ENCODE measurements at regions not wholly inside any gene's neighbourhood (a gene's known extent, or its start where the extent isn't known, plus 50 kb on each side); places are given as distances from the start of the nearest gene placed in this dataset.

- H3K9me3 Mint-ChIP-seq, result no peaks in the 10 kb centered on the region
- no peaks in the 10 kb centered on the region for H3K9me3 ChIP-seq (ENCODE audit: control insufficient read depth in 1 of 2, insufficient read depth in 1 of 2, low read length in 2 of 2)
- peaks cover 0 to 5% of the 10 kb centered on the region in 2 experiments for H3K27me3 ChIP-seq (ENCODE audit: control insufficient read depth in 1 of 2, insufficient read depth in 2 of 2, low read length in 2 of 2)
- H3K36me3 ChIP-seq (ENCODE audit: insufficient read depth, low read length), result no peaks in the 10 kb centered on the region
- DNase-seq (no peak), ATAC-seq (ENCODE audit: poor library complexity) (no peak)
- peaks cover 5% of the 10 kb centered on the region for H3K27me3 Mint-ChIP-seq
- H3K4me3 Mint-ChIP-seq, result no peak overlapping the region
- no peaks in the 10 kb centered on the region for H3K4me1 Mint-ChIP-seq (ENCODE audit: low read depth)
- ChIA-PET CTCF (no interaction called here), POLR2A (no interaction called here)
- no peak overlapping the region for H3K4me3 ChIP-seq (ENCODE audit: low read length)
- no peak overlapping the region for H3K27ac ChIP-seq (ENCODE audit: low read depth in 1 of 2, low read length in 2 of 2)
- no peaks in the 10 kb centered on the region for H3K36me3 Mint-ChIP-seq (ENCODE audit: low read depth)
- intact Hi-C loops (cut with DNase I, micrococcal nuclease), result no loop called here
- no peak overlapping the region for H3K27ac Mint-ChIP-seq
- TF ChIP-seq CTCF (IDR thresholded peaks at IDR 0.05), result no peak
- no peaks in the 10 kb centered on the region for H3K4me1 ChIP-seq (ENCODE audit: insufficient read depth, low read length)
Observed at GRCh38 chr15:39193611-39194010, 387.3 kb upstream of the THBS1 start.

- no peaks in the 10 kb centered on the region for H3K4me1 ChIP-seq (ENCODE audit: insufficient read depth, low read length)
- H3K9me3 ChIP-seq (ENCODE audit: control insufficient read depth in 1 of 2, insufficient read depth in 1 of 2, low read length in 2 of 2), result no peaks in the 10 kb centered on the region
- ATAC-seq (ENCODE audit: poor library complexity) (no peak), DNase-seq (no peak)
- no peak for TF ChIP-seq CTCF (IDR thresholded peaks at IDR 0.05)
- POLR2A ChIA-PET, result no interaction called here
- Mint-ChIP-seq H3K27me3 (peaks cover 5% of the 10 kb centered on the region), H3K4me3 (no peak overlapping the region), H3K9me3 (no peaks in the 10 kb centered on the region), H3K4me1 (ENCODE audit: low read depth) (no peaks in the 10 kb centered on the region), H3K27ac (no peak overlapping the region), H3K36me3 (ENCODE audit: low read depth) (no peaks in the 10 kb centered on the region)
- intact Hi-C loops (cut with DNase I, micrococcal nuclease), result no loop called here
- CTCF ChIA-PET, result interaction anchor here (1.1 kb wide), 1 partner anchor 10 kb away, joined by 3 read pairs; no protein-coding TSS in a partner anchor
- no peak overlapping the region for H3K4me3 ChIP-seq (ENCODE audit: low read length)
- H3K36me3 ChIP-seq (ENCODE audit: insufficient read depth, low read length), result no peaks in the 10 kb centered on the region
- H3K27ac ChIP-seq (ENCODE audit: low read depth in 1 of 2, low read length in 2 of 2), result no peak overlapping the region
- H3K27me3 ChIP-seq (ENCODE audit: control insufficient read depth in 1 of 2, insufficient read depth in 2 of 2, low read length in 2 of 2), result peaks cover 0 to 3% of the 10 kb centered on the region in 2 experiments
Observed at GRCh38 chr15:39194106-39194830, 386.6 kb upstream of the THBS1 start.

- Mint-ChIP-seq H3K4me3 (no peak overlapping the region), H3K27me3 (peaks cover 5% of the 10 kb centered on the region), H3K27ac (no peak overlapping the region), H3K4me1 (ENCODE audit: low read depth) (no peaks in the 10 kb centered on the region), H3K9me3 (no peaks in the 10 kb centered on the region), H3K36me3 (ENCODE audit: low read depth) (no peaks in the 10 kb centered on the region)
- ATAC-seq (ENCODE audit: poor library complexity) (no peak), DNase-seq (no peak)
- peaks cover 0 to 1% of the 10 kb centered on the region in 2 experiments for H3K27me3 ChIP-seq (ENCODE audit: control insufficient read depth in 1 of 2, insufficient read depth in 2 of 2, low read length in 2 of 2)
- no peak overlapping the region for H3K27ac ChIP-seq (ENCODE audit: low read depth in 1 of 2, low read length in 2 of 2)
- POLR2A ChIA-PET, result no interaction called here
- no peak for TF ChIP-seq CTCF (IDR thresholded peaks at IDR 0.05)
- H3K4me3 ChIP-seq (ENCODE audit: low read length), result no peak overlapping the region
- H3K4me1 ChIP-seq (ENCODE audit: insufficient read depth, low read length), result no peaks in the 10 kb centered on the region
- CTCF ChIA-PET, result no interaction called here
- no peaks in the 10 kb centered on the region for H3K9me3 ChIP-seq (ENCODE audit: control insufficient read depth in 1 of 2, insufficient read depth in 1 of 2, low read length in 2 of 2)
- no peaks in the 10 kb centered on the region for H3K36me3 ChIP-seq (ENCODE audit: insufficient read depth, low read length)
- intact Hi-C loops (cut with DNase I, micrococcal nuclease), result no loop called here
Observed at GRCh38 chr15:39195961-39196486, 384.9 kb upstream of the THBS1 start.

All from CD4-positive, alpha-beta T cell (primary cell).